ENCODE measurements at regions not wholly inside any gene's neighbourhood (a gene's known extent, or its start where the extent isn't known, plus 50 kb on each side); places are given as distances from the start of the nearest gene placed in this dataset.

DNA sequence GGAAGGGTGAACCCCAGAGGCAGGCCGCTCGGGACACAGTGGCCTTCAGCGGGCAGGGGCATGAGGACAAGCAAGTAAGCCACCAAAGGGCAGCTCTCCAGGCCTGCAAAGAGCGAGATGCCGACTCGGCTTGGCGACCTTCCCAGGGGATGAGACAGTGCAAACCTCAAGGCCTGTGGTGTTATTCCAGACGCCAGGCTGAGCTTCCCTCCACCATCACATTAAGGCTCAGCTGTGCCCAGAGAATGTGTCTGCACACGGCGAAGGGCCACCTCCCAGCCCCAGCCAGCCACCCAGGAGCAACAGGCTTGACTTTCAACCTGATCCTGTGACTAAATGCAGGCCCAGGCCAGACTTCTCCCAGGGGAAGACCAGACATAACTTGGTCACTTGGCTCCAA, 251.4 kb downstream of the SOX9 start:
- TF ChIP-seq, protein P1, sequence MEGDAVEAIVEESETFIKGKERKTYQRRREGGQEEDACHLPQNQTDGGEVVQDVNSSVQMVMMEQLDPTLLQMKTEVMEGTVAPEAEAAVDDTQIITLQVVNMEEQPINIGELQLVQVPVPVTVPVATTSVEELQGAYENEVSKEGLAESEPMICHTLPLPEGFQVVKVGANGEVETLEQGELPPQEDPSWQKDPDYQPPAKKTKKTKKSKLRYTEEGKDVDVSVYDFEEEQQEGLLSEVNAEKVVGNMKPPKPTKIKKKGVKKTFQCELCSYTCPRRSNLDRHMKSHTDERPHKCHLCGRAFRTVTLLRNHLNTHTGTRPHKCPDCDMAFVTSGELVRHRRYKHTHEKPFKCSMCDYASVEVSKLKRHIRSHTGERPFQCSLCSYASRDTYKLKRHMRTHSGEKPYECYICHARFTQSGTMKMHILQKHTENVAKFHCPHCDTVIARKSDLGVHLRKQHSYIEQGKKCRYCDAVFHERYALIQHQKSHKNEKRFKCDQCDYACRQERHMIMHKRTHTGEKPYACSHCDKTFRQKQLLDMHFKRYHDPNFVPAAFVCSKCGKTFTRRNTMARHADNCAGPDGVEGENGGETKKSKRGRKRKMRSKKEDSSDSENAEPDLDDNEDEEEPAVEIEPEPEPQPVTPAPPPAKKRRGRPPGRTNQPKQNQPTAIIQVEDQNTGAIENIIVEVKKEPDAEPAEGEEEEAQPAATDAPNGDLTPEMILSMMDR (IDR thresholded peaks at IDR 0.05), result no peak
- TF ChIP-seq POLR2A (IDR thresholded peaks at IDR 0.05), result no peak
